CD4-positive, alpha-beta T cell treated with Interferon gamma for 1 hour (primary cell): ENCODE measurements at regions not wholly inside any gene's neighbourhood (a gene's known extent, or its start where the extent isn't known, plus 50 kb on each side); places are given as distances from the start of the nearest gene placed in this dataset.

Source experiments
- DNase-seq: peaks from one replicate; pipeline ENCODE4 v3.0.0-alpha.2; 2020

DNA sequence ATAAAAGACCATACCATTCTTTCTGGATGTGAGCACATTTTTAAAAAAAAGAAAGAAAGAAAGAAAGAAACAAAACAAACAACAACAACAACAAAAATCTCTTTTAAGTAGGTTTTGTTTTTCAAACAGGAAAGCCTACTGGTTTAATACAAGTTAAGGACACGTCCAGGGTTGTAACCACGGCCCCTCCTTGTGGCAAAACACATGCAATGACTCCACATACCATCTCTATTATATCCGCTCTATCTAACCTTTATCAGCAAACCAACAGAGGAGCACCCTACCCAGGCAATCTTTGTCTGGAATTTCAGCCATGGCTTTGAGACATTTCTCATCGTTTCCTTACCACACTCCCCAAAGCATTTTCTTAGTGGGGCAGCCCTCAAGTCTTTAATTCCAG lies 360.5 kb upstream of the TMPO start:
- no peak for DNase-seq

DNA sequence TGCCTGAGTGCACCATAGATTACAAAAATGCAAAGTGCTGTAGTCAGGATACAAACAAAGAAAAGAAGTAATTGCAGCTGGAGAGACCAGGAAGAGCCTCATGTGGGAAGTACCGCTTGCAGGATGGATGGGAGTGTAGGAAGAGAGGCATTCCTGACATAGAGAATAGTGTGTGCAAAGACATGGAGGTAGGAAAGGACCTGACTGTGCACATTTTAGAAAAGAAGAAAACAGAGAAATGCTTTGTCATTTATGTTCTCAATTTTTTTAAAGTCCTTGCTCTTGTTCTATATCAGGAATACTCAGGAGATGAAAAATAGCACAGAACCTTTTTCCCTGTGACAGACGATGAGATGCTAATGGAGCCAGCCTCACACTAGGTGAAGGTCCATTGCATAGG lies 358.7 kb upstream of the TMPO start:
- no peak for DNase-seq

DNA sequence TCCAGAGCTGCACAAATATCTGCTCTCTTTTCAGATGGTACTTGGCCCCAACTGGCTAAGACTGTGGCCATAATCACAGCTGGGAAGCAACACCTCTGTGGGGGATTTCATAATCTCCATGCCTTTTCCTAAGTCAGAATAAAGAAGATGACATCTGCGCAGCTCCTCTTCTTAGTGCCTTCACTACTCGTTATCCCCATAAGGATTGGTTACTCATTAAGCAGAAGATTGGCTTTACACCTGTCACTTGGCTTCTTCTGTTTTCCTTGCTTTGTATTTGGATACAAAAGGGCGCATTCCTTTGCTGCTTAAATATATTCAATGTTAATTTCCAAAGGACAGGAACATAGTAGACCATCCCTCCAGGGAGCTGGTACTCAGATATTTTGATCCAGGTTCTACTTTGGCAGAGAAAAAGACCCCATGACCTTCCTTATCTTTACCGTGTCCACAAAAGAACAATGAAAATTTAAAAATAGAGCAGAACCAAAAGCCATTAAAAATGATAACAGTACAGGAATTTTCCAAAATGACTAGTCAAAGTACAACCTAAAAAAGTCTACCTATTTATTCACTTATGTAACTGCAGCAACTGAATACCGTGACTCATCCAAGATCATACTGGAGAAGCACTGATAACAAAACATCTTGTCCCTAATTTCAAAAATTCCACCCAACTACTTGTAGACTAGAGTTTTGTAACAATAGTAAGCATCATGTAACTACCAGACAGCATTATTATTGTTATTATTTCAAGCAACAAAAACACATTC lies 352.3 kb upstream of the TMPO start:
- DNase-seq, result no peak

DNA sequence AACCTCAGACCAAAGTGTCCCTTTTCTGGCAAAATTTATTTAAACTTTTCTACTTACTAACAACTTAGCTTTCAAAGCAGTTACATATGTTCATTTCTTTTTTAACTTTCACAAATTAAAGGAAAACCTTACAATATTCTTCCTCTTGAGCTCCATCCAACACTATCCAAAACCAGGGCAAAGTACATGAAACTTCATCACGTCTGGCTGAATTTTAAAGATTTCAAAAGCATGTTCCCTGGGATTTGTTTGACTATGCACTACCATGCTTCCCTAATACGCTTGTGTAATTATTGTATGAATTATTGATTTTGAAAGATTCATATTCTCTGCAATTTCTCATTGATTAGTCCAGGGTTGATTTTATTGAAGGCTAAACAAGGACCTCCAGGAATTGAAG lies 343.1 kb upstream of the TMPO start:
- DNase-seq, result no peak

DNA sequence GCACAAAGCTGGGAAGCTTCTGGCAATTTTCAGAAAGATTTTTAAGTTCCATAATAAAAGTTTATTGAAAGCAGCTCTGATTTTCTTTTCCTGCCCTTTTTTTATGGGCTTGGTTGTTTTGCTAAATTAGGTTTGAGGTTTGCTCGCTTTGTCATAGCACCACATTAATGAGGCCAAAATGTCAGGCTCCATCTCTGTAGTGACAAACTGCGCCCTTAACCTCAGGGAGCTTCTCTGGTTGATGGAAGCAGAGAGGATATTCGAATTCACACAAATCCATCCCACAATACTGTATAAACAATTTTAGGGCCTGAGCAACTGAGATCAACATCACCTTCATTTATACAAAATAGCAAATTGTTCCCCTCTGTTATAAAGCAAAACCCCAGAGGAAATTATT lies 342.6 kb upstream of the TMPO start:
- no peak for DNase-seq

DNA sequence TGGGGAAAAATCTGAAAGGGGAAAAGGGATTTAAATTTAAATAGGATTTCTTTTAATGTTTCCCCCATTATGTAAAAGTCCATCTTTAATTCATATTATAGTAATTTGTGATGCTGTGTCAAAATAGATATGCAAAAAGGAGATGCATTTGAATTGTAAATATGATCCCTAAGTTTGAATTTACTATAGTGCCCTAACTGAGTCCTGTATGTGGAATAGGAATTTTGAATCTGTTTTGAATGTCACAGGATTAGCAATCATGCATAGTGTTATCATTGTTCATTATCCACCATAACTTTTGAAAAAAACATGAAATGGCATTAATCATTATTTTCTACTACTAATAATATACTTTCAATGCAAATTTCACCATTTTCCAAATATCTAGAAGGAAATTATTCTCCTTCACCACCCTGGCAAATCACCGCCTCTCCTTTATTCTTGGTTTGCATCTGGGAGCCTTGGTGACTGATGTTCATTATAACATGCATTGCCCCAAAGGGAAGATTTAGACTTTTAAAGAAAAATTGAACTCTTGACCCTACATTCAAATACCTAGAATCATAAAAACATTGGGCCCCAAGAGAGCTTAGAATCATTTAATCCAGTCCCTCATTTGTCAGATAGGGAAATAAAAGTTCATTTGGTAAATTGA lies 341.5 kb upstream of the TMPO start:
- no peak for DNase-seq

DNA sequence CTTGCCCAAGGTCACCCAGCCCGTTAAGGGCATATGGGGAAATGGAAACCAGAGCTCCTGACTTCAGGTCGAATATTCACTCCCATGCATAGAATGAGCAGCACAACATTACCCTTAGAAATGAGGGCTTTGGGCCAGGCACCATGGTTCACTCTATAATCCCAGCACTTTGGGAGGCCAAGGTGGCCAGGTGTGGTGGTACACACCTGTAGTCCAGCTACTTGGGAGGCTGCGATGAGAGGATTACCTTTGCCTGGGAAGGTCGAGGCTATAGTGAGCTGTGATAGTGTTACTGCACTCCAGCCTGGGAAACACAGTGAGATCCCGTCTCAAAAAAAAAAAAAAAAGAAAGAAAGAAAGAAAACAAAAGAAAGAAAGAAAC lies 341.0 kb upstream of the TMPO start:
- no peak for DNase-seq

DNA sequence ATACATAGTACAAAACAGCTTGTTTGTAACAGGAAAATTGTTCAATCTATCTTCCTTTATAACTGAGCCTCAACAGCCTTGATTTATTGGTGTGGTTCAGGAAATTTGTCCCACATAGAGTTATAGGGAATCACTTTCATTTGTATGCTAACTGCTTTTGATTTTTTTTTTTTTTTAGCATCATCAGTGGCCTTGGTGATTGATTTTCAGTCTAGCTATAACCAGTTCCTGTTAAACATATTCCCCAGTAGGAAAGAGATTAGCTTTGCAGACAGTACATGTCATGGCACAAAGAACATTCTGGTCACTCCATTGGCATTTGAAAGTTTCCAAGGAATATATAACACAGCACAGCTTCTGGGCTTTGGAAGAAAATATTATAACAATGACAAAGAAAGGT lies 337.3 kb upstream of the TMPO start:
- no peak for DNase-seq

DNA sequence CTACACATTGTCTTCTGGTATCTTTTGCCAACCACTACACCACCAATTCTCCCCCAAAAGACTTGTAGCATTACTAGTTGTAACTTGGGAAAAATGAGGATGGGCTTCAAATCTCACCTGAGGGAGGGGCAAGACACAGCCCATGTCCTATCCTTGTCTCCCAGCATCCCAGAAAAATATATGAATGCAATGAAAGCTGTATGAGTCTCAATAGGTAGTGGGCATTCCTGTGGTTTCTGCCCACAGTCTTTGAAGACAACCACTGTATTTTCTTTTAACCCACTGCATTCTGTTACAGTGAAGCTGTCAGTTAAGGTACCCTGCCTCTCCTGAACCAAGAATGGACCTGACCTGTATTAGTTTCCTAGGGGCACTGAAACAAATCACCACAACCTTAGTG lies 336.2 kb upstream of the TMPO start:
- no peak for DNase-seq

DNA sequence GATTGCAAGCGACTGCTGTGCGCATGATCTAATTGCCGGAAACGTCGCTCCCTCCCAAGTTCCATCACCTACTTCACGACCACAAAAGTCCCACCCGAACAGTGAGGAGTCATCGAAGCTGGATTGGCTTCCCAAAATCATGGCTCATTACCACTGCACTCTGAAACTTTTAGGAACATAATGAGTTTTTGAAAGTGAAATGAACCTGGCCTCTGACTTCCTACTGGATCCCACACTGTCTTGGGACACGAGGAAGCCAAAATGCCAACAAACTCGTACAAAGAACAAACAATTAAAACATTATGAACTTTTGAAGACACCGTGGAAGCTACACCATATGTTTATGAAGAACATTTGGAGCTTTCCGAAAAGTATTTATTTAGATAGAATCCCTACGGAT lies 334.8 kb upstream of the TMPO start:
- DNase-seq, result no peak

DNA sequence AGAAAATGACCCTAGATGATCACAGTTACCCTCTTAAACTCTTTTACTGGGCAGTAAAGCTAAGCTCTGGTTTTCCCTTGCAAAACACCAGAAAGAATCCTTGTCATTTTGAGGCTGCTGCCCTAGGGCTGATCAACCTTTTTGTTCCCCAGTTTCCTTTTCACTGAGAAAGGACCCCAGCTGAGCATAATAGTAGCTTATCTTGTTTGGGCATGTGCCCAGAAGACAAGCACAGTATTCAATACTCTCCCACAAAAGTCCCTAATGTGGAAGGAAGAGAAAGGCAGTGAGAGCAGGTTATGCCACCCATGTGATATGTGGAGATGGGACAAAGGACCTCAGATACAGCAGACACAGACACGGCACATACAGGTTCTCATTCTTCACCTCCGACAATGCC lies 332.6 kb upstream of the TMPO start:
- no peak for DNase-seq

DNA sequence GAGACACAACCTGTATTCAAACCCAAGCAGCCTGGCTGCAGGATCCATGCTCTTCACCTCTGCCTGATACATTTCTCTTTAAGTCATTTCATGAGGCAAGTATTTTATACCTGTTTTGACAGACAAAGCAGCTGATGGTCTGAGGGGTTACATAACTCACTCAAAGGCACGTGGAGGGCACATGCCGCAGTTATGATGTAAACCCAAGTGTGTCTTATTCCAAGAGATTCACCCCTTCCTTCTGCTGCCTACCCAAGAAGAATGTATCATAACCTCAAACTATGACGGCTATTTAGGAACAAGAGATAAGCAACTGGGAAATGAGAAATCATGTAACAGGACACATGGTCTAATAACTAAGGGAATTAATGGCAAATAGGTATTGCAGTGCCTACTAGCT lies 329.8 kb upstream of the TMPO start:
- no peak for DNase-seq

DNA sequence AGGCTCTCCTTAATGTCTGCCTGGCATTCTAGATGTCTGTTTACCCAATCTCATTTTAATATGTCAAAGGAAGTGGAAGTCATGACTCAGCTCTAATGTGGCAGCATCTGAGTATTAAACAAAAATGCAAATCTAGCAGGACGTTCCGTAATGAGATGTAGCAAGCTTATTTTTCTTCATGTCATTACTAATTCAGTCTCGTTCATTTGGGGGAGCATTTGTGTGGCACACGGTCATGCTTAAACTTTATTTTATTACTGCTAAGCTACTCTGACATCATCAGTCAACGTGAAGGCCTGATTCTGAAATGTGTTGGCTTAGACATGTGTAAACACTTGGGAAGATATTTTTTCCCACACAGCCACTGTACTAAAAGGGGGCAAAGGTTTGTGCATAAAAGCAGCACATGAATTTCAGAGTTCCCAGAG lies 326.7 kb upstream of the TMPO start:
- DNase-seq, result no peak

DNA sequence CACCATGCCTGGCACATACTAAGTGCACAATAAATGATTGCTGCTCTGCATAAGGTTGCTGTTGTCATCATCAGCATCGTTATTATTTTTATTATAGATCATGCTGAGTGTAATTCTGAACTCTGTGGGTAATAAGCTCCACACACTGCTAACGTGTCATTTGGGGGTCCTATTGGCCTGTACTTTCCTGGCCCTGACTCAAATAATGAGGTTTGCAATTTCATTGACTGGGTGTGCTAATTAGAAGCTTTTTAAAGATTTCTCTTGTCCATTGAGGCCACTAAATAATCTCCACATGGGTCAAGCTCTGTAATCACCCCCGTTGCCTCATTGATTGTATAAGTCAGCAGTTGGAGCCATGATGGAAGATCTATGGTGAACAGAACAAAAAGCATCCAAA lies 320.8 kb upstream of the TMPO start:
- no peak for DNase-seq

DNA sequence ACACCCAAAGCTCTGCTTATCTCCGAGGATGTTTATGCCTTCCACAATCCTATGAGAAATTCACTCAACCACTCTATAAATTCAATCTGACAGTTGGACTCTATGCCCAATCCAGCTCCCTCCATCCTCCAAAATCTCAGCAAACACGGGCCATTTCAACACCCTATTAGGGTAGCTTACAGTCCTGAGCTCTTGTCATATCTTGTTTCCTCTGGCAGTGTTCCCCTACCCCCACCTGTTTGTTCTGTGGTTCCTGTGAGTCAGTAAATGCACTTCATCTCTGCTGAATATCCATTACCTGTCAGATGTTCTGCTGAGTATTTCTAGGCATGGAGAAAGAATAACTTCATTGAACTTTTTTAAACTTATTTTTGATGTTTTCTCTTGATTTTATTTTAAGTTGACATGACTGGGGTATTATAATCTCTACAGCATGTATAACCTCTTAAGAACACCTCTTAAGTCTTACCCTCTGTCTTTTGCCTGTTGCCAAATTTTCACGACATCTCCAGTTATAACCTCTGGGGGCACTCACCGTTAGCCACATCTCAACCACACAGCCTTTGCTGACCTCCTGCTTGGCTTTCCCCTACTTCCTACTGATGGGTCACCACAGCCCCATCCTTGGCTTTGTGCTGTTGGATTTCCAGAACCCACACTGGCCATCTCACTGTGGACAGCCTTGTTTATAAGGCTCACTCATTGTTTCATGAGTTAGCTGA lies 317.0 kb upstream of the TMPO start:
- DNase-seq, result no peak

DNA sequence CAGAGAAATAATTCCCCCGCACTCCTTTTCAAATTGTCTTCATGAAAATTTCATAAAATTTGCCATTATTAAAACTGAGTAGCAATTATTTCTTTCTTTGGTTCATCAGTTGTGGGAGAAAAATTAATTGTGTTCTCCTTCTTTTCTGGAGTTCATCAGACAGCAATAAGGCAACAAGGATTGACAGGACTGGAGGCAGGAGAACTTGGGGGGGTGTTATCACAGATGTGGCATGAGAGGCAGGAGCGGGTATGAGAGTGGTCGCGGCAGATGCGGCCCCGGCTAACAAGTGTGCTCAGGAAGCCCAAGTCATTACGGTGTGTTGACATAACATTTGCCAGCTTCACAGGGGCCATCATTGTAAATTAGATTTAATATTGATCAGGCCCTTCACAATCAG lies 306.6 kb upstream of the TMPO start:
- no peak for DNase-seq

DNA sequence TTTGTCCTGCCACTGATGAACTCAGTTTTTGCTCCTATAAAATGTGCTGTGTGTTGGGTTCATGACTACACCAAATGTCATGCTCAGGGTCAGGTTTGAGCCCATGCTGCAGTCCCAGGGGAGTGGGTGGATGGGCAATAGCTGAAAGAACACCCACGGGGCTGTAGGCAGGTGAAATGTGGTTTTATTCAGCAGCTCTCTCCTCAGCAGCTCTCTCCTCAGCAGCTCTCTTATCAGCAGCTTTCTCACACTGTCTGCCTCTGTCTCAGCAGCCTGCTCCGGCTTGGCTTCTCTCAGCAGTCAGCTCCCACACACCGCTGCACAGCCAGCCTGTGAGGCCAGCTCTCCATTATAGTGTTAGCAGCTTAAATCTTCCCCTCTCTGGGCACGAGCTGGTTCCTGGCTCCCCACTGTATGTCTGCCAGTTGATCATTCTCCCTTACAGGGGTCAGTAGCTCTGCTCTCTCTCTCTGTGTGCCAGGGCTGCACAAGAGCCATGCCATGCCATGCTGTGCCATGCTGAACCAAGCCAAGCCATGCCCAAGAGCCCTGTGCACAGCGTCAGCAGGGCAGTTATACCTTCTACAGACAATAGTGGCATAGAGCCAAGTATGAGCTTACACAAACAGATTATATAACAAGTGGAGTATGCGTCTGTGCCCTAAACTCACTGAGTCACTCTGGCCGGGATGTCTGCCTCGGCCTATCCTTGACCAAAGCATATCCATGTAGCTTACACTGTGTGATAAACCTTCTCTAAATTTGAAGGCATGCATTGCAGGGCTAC lies 303.3 kb upstream of the TMPO start:
- DNase-seq, result no peak

DNA sequence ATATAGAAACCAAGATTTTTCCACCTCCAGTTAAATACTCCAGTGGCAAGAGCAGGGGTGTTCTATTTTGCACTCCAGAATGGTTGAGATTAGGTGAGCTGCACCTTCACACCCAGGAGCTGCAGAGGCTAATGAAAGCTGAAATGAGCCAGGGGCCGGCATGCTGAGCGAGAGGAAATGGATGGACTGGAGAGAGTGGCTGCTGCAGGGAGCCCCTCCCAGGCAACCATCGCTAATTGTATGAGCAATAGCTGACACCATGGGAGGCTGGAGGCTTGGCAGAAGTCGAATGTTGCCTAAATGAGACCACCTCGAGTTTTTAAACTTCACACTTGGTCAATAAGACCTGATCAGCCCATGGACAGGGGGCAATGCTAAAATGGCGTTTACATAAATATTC lies 301.8 kb upstream of the TMPO start:
- DNase-seq, result no peak

DNA sequence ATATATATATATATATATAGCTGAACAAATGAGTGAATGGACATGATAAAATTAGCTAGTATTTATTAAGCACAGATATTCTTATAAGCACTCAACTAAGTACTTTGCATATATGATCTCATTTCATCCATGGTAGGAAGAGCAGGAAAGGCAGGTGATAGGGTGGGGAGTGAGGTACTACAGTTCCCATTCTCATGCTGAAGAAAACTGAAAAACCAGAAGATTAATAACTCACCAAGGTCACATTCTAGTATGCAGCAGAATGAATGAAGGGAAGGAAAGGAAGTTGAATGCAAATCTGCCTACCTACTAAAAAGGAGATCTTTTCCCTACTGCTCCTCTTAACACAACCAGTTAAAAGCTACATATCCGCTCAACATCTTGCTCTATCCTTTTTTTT lies 298.1 kb upstream of the TMPO start:
- DNase-seq, result no peak

DNA sequence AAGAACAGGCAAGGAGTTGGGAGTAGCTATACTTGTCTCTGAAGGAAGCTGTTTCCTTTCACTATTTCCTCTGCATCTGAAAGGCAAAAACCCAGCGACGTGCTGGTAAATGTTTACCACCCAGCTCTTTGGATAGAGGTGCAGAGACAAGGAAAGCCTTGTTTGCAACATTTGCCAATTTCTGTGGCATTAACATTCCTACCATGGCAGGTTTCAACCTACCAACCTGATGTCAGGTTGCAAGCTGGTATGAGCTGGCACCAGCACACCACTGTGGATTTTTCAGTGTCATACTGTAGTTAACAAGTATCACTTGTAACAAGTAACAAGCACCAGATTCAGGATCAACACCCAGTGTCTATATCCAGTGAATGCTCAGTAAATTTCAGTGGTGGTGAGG lies 294.8 kb upstream of the TMPO start:
- DNase-seq, result no peak

DNA sequence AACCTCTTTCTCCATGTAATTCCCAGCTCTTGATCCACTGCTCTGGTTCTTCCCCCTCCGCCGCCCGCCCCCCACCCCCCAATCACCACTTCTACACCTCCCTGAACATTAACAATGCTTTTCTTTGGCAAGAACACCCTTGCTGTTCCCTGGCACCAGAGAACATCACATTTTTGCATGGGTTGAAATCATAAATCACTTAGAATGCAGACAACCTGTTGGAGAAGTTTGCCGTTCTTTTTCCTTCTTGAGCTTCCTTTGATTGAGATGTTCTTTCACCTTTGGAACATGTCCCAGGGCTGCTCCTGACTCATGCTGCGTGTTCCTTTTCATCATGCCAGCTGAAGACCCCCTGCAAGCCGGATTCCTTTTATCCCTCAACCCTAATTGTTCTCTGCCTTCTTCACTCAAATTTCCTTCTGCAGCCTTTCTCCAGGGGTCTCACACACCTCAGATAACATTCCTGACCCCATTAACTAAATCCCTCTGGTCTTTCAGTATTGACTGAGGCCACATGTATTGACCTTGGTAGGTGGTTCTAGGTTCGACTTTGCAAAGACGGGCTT lies 294.1 kb upstream of the TMPO start:
- no peak for DNase-seq

DNA sequence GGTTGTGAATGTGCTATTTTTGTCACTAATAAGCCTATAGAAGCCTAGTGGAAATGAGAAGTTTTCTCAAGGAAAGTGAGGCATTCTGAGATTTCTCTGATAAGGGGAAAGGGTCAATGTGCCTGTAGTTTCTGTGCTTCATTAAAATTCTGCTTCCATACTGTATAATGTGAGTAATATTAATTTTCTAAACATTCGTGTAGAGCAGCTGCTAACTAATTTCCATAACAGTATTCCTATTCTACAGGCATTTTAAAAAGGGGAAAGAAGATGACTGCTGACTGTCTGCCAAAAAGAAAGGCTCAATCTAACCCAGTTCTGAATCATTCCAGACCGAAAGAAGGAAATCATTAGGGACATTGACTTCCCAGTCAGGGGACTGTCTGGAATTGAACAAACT lies 293.3 kb upstream of the TMPO start:
- DNase-seq, result no peak

DNA sequence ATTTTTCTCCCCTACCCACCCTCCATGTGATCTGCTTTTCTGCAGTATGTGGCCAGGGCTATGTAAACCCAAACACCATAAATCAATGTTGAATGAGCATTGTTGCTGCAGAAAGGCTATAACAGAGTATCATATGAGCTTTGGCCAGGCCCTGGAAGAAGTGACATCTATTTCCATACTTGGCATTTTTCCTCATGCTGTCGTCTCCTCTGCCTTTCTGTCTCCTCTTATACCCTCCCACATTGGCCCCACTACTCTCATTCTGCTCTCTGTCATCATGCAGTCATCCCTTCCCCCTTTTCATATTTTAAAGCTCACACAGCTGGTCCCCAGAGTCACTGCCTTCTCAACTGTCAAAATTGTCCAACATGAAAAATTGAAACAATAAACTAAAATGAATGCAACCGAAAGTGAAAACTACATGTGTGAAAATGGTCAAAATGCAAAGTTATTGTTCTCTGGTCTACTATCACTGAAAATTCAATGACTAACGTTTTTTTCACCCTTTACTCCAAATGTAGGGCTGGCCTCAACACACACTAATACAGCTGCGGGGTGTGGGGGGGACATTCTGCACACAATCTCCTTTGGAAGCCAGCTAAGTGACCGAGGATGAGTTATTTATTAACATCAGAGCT lies 290.7 kb upstream of the TMPO start:
- no peak for DNase-seq
